Activated T-helper 1 cell treated with anti-CD3 and anti-CD28 coated beads, Interleukin-12 subunit alpha, Interleukin-12 subunit beta, Interleukin-2, Interleukin-4 antibody, amounts not matched to agents 30 ng/mL and 10 ng/mL and 1 ng/mL, durations not matched to agents 14 hours and 24 hours and 36 hours (primary cell): ENCODE measurements at regions not wholly inside any gene's neighbourhood (a gene's known extent, or its start where the extent isn't known, plus 50 kb on each side); places are given as distances from the start of the nearest gene placed in this dataset.
"Not testable (repeated sequence)": the region's sequence is repeated elsewhere in the genome, so short reads cannot be mapped to it uniquely, and the experiment has no call there.

Experiments used
- DNase-seq: peaks from one replicate; pipeline ENCODE4 v3.0.0; 2021; ENCODE audit warnings: low spot score
- H3K27ac Mint-ChIP-seq: one replicate; pipeline ENCODE4 v1.8.0; 2021; ENCODE audit warnings: mild to moderate bottlenecking, mixed read lengths
- H3K27me3 Mint-ChIP-seq: one replicate; pipeline ENCODE4 v1.8.0; 2022; ENCODE audit warnings: mild to moderate bottlenecking, moderate library complexity, mixed read lengths; ENCODE audit not compliant: insufficient read depth
- H3K36me3 Mint-ChIP-seq: one replicate; pipeline ENCODE4 v1.8.0; 2021; ENCODE audit warnings: low read depth, mixed read lengths
- H3K4me1 Mint-ChIP-seq: one replicate; pipeline ENCODE4 v1.8.0; 2021; ENCODE audit warnings: low read depth, mixed read lengths
- H3K4me3 Mint-ChIP-seq: one replicate; pipeline ENCODE4 v1.8.0; 2021; ENCODE audit warnings: mild to moderate bottlenecking, moderate library complexity, mixed read lengths
- H3K9me3 Mint-ChIP-seq: one replicate; pipeline ENCODE4 v1.8.0; 2021; ENCODE audit warnings: mixed read lengths
- intact Hi-C: fragments of 100-400 bp; cut with micrococcal nuclease; formaldehyde crosslinking; loops from one replicate; pipeline ENCODE4 v1.15.1; 2024

- H3K9me3 Mint-ChIP-seq, result peaks cover 25% of the 10 kb centered on the region
- H3K4me1 Mint-ChIP-seq, result no peaks in the 10 kb centered on the region
- no peak for DNase-seq
- intact Hi-C loops, result no loop called here
- H3K27ac Mint-ChIP-seq, result no peak overlapping the region
- no peaks in the 10 kb centered on the region for H3K27me3 Mint-ChIP-seq
- H3K36me3 Mint-ChIP-seq, result no peaks in the 10 kb centered on the region
- no peak overlapping the region for H3K4me3 Mint-ChIP-seq
Measured at GRCh38 chr7:63057265-63057664, 941.4 kb upstream of the ZNF722 start.

DNA sequence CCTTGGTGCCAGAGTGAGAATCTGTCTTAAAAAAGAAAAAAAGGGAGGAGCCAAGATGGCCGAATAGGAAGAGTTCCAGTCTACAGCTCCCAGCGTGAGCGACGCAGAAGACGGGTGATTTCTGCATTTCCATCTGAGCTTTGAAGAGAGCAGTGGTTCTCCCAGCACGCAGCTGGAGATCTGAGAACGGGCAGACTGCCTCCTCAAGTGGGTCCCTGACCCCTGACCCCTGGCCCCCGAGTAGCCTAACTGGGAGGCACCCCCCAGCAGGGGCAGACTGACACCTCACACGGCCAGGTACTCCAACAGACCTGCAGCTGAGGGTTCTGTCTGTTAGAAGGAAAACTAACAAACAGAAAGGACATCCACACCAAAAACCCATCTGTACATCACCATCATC is 937.9 kb upstream of the ZNF722 start:
- H3K27ac Mint-ChIP-seq, intact Hi-C loops, H3K4me1 Mint-ChIP-seq, DNase-seq, H3K36me3 Mint-ChIP-seq, H3K4me3 Mint-ChIP-seq, H3K27me3 Mint-ChIP-seq: not testable (repeated sequence)
- H3K9me3 Mint-ChIP-seq, result peaks cover 22% of the 10 kb centered on the region

GRCh38 chr7:63065684-63066083 is 933.0 kb upstream of the ZNF722 start:
- Mint-ChIP-seq H3K27me3 (no peaks in the 10 kb centered on the region), H3K9me3 (peaks cover 36% of the 10 kb centered on the region), H3K4me1 (no peaks in the 10 kb centered on the region), H3K4me3 (no peak overlapping the region), H3K36me3 (no peaks in the 10 kb centered on the region), H3K27ac (no peak overlapping the region)
- DNase-seq, result no peak
- intact Hi-C loops, result no loop called here

- H3K4me3 Mint-ChIP-seq, H3K4me1 Mint-ChIP-seq, DNase-seq, H3K36me3 Mint-ChIP-seq, H3K27me3 Mint-ChIP-seq, H3K27ac Mint-ChIP-seq, intact Hi-C loops: not testable (repeated sequence)
- H3K9me3 Mint-ChIP-seq, result peaks cover 36% of the 10 kb centered on the region
Measured at GRCh38 chr7:63066235-63066634, 932.4 kb upstream of the ZNF722 start.

DNA sequence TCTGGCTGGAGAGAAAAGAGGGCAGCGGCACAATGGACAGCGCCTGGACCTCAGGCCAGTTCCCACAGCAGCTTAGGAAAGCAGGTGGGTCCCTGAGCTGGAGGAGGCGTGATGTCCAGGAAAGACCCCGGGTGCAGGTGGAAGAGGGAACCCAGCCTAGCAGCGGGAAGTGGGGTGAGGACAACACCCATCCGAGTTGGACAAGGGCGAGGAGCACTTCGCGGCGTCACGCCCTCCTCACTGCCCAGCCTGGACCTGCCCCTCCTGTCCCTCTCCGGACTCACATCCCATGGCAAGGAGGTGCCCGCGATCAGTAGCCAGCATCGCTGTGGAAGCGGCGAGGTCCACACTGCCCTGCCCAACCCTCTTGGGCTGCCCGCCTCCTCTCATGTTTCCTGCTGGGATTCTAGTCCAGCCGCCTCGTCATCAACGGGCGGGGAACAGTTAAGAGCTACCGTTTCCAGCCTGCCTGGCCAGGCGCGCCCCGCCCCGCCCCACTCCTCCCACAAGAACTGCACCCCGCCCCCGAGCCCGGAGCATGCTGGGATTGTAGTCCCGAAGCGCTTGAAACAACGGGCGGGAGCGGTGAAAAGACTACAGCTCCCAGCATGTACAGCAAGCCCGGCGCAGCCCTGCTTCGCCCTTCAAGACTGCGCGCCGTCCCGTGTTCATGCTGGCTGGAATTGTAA is 930.6 kb upstream of the ZNF722 start:
- Mint-ChIP-seq H3K4me3 (no peak overlapping the region), H3K4me1 (no peaks in the 10 kb centered on the region), H3K27me3 (no peaks in the 10 kb centered on the region), H3K27ac (no peak overlapping the region), H3K9me3 (peaks cover 40% of the 10 kb centered on the region), H3K36me3 (no peaks in the 10 kb centered on the region)
- DNase-seq, result no peak
- intact Hi-C loops, result no loop called here

DNA sequence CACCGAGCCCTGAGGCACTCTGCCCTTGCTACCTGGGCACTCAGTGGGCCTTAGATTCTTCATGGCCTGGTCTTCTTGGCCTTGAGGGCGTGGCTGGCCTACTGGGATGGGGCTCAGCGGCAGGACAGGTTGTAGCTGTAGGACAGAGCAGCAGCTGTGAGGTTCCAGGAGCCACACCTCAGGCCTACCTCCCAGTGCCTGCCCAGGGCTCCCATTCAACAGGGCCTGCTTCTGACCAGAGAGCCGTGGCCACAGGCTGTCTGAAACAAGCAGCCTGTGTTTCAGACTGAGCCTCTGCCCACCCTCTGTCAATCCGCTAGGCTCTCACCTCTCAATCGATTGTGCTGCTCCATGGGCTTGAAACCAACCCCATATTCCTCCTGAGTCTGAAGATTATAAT is 928.0 kb upstream of the ZNF722 start:
- Mint-ChIP-seq H3K4me1 (no peaks in the 10 kb centered on the region), H3K27me3 (no peaks in the 10 kb centered on the region)

DNA sequence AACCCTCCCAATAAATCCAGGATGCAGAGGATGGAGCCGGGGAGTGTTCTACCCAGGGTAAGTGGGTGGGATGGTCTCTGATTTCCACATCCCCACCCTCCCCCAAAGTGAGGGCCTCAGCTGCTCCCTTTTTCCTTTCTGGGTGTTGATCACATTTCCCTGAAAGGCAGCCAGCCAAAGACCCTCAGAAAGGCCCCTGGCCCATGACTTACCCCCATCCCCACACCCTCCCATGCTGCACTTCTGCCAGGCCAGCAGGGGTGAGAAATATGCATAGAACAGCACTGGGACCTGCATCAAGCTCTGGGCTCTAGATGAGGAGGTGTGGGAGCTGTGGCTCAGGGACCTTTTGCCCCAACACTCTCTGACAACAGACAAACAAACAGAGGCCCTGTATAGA is 927.3 kb upstream of the ZNF722 start:
- no peak for DNase-seq

More for the DNA sequence above, 928.0 kb upstream of the ZNF722 start:
- Mint-ChIP-seq H3K27ac (no peak overlapping the region), H3K4me3 (no peak overlapping the region), H3K9me3 (peaks cover 60% of the 10 kb centered on the region), H3K36me3 (no peaks in the 10 kb centered on the region)
- intact Hi-C loops, result no loop called here
- no peak for DNase-seq

GRCh38 chr7:63071920-63072319 is 926.7 kb upstream of the ZNF722 start:
- no peaks in the 10 kb centered on the region for H3K36me3 Mint-ChIP-seq
- H3K27ac Mint-ChIP-seq, result no peak overlapping the region
- no peak for DNase-seq
- intact Hi-C loops, result no loop called here
- H3K27me3 Mint-ChIP-seq, result no peaks in the 10 kb centered on the region
- H3K4me1 Mint-ChIP-seq, result no peaks in the 10 kb centered on the region
- H3K4me3 Mint-ChIP-seq, result no peak overlapping the region
- peaks cover 56% of the 10 kb centered on the region for H3K9me3 Mint-ChIP-seq

More for the DNA sequence above, 927.3 kb upstream of the ZNF722 start:
- Mint-ChIP-seq H3K9me3 (peaks cover 61% of the 10 kb centered on the region), H3K4me1 (no peaks in the 10 kb centered on the region), H3K27ac (no peak overlapping the region), H3K4me3 (no peak overlapping the region), H3K27me3 (no peaks in the 10 kb centered on the region), H3K36me3 (no peaks in the 10 kb centered on the region)
- intact Hi-C loops, result no loop called here

DNA sequence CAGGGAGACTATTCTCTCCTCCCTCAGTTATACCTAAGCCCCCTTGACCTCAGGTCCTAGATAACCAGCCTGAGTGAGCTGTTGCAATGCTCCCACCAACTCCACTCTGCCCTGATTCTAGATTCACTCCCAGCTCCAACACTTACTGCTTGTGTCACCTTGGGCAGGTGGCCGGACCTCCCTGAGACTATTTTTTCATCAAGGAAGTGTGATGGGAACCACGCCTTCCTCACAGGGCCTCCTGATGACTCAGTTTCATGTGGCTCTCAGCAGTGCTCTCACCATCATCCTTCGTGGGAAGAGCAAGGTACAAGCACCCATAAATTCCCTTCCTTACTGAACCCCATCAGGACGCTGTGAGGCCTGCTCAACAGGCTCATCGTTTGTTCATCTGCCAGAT is 925.8 kb upstream of the ZNF722 start:
- Mint-ChIP-seq H3K4me1 (no peaks in the 10 kb centered on the region), H3K27ac (no peak overlapping the region), H3K36me3 (no peaks in the 10 kb centered on the region), H3K9me3 (peaks cover 48% of the 10 kb centered on the region), H3K4me3 (no peak overlapping the region), H3K27me3 (no peaks in the 10 kb centered on the region)
- intact Hi-C loops, result no loop called here
- no peak for DNase-seq

GRCh38 chr7:63073286-63073685 is 925.4 kb upstream of the ZNF722 start:
- H3K36me3 Mint-ChIP-seq, result no peaks in the 10 kb centered on the region
- DNase-seq, result no peak
- intact Hi-C loops, result no loop called here
- no peaks in the 10 kb centered on the region for H3K4me1 Mint-ChIP-seq
- H3K27ac Mint-ChIP-seq, result no peak overlapping the region
- H3K27me3 Mint-ChIP-seq, result no peaks in the 10 kb centered on the region
- peaks cover 49% of the 10 kb centered on the region for H3K9me3 Mint-ChIP-seq
- H3K4me3 Mint-ChIP-seq, result no peak overlapping the region

- no peak for DNase-seq
- Mint-ChIP-seq H3K36me3 (no peaks in the 10 kb centered on the region), H3K4me1 (no peaks in the 10 kb centered on the region), H3K27ac (no peak overlapping the region), H3K4me3 (no peak overlapping the region), H3K9me3 (peaks cover 50% of the 10 kb centered on the region), H3K27me3 (no peaks in the 10 kb centered on the region)
- intact Hi-C loops, result no loop called here
Measured at GRCh38 chr7:63073736-63074135, 924.9 kb upstream of the ZNF722 start.

DNA sequence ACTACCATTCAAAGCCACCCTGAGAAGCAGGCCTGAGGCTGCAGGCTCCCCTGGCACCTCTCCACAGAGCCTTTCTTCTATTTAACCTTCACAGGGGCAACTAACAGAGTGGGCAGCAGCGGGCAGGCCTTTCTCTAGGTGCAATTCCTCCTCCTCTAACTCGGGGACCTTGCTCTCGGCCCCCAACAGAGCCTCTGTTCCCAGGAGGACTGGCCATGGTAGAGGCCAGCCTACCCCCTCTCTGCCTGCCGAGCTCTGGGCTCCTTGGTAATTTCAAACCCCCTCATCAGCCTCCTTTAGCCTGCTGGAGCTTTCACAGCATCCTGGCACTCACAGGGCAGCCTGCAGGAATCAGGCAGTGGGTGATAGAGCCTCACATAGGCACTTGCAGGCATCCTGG is 920.8 kb upstream of the ZNF722 start:
- Mint-ChIP-seq H3K4me1 (no peaks in the 10 kb centered on the region), H3K36me3 (no peaks in the 10 kb centered on the region), H3K4me3 (no peak overlapping the region), H3K9me3 (peaks cover 56% of the 10 kb centered on the region), H3K27me3 (no peaks in the 10 kb centered on the region), H3K27ac (no peak overlapping the region)
- DNase-seq, result no peak
- intact Hi-C loops, result no loop called here

GRCh38 chr7:63080406-63080805 is 918.2 kb upstream of the ZNF722 start:
- H3K9me3 Mint-ChIP-seq, result peaks cover 51% of the 10 kb centered on the region
- H3K27ac Mint-ChIP-seq, result no peak overlapping the region

GRCh38 chr7:63080831-63081230 is 917.8 kb upstream of the ZNF722 start:
- DNase-seq, result no peak
- Mint-ChIP-seq H3K4me3 (no peak overlapping the region), H3K36me3 (no peaks in the 10 kb centered on the region), H3K27ac (no peak overlapping the region), H3K9me3 (peaks cover 49% of the 10 kb centered on the region), H3K27me3 (no peaks in the 10 kb centered on the region), H3K4me1 (no peaks in the 10 kb centered on the region)
- intact Hi-C loops, result no loop called here

More at GRCh38 chr7:63080406-63080805, 918.2 kb upstream of the ZNF722 start:
- H3K4me3 Mint-ChIP-seq, result no peak overlapping the region
- H3K27me3 Mint-ChIP-seq, result no peaks in the 10 kb centered on the region
- DNase-seq, result no peak
- H3K36me3 Mint-ChIP-seq, result no peaks in the 10 kb centered on the region
- no peaks in the 10 kb centered on the region for H3K4me1 Mint-ChIP-seq
- intact Hi-C loops, result no loop called here
